ENCODE measurements at regions not wholly inside any gene's neighbourhood (a gene's known extent, or its start where the extent isn't known, plus 50 kb on each side); places are given as distances from the start of the nearest gene placed in this dataset.

DNA sequence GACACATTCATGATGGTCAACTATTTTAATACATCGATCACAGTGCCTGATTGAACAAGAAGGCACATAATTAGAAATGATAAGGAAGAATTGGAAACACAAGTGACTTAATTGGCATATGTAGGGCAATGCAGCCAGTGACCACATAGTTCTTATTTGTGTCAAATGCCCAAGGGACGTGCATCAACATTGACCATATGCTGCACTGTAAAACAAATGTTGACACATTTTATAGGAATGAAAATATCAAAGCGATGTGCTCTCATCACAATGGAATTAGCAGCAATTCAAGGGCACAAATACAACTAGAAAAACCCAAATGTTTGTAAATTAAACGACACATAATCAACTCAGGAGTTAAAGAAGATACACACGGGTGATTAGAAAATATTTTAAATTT is 948.3 kb upstream of the PRKX start:
- TF ChIP-seq, protein P1, sequence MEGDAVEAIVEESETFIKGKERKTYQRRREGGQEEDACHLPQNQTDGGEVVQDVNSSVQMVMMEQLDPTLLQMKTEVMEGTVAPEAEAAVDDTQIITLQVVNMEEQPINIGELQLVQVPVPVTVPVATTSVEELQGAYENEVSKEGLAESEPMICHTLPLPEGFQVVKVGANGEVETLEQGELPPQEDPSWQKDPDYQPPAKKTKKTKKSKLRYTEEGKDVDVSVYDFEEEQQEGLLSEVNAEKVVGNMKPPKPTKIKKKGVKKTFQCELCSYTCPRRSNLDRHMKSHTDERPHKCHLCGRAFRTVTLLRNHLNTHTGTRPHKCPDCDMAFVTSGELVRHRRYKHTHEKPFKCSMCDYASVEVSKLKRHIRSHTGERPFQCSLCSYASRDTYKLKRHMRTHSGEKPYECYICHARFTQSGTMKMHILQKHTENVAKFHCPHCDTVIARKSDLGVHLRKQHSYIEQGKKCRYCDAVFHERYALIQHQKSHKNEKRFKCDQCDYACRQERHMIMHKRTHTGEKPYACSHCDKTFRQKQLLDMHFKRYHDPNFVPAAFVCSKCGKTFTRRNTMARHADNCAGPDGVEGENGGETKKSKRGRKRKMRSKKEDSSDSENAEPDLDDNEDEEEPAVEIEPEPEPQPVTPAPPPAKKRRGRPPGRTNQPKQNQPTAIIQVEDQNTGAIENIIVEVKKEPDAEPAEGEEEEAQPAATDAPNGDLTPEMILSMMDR (IDR thresholded peaks at IDR 0.05; ENCODE audit: low read depth, low read length): no peak
- Histone ChIP-seq H3K27me3 (no peaks in the 10 kb centered on the region), H3K36me3 (no peaks in the 10 kb centered on the region), H3K9me3 (no peaks in the 10 kb centered on the region), H3K4me1 (no peaks in the 10 kb centered on the region), H3K4me3 (ENCODE audit: low read depth, low read length) (no peak overlapping the region)
- DNase-seq: no peak

DNA sequence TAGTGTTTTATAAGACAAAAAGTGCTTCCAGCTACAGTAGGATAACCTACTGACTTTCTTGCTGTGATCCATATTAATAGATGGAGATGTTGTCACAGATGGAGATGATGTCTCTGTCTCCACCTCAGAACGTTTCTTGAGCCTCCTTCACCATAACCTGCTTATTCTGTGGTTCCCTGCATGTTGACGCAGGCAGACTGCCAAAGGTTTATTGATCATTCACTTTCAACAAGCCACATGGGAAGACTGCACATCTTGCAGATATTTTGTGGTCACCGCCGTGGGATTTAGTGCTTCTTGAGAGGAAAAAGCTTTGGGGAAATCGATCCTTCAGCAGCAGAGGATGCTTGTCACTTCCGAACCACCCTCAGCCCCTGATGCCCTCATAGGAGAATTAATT is 943.0 kb upstream of the PRKX start:
- Histone ChIP-seq H3K4me3 (ENCODE audit: low read depth, low read length) (no peak overlapping the region), H3K9me3 (no peaks in the 10 kb centered on the region), H3K27me3 (no peaks in the 10 kb centered on the region), H3K36me3 (no peaks in the 10 kb centered on the region), H3K4me1 (no peaks in the 10 kb centered on the region)
- DNase-seq: no peak
- TF ChIP-seq, protein P1 (IDR thresholded peaks at IDR 0.05; ENCODE audit: low read depth, low read length): no peak

DNA sequence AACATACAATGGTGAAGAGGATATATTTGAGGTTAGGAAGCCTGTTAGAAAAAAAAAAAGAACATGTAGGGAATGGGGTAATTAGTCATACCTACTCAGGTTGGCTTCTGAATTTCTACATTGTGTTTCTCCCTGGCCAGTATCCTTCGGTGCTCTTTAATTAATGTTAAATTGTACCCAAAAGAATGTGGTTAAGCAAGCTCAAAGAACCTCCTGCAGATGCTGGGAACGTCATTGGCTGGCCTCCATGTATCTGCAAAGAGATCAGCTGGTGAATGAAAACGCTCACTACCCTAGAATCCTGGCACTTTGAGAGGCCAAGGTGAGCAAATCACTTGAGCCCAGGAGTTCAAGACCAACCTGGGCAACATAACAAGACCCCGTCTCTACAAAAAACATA is 942.3 kb upstream of the PRKX start:
- H3K36me3 ChIP-seq: no peaks in the 10 kb centered on the region
- TF ChIP-seq, protein P1 (IDR thresholded peaks at IDR 0.05; ENCODE audit: low read depth, low read length): no peak
- no peaks in the 10 kb centered on the region for H3K4me1 ChIP-seq
- no peak overlapping the region for H3K4me3 ChIP-seq (ENCODE audit: low read depth, low read length)
- DNase-seq: no peak
- H3K9me3 ChIP-seq: no peaks in the 10 kb centered on the region
- H3K27me3 ChIP-seq: no peaks in the 10 kb centered on the region

DNA sequence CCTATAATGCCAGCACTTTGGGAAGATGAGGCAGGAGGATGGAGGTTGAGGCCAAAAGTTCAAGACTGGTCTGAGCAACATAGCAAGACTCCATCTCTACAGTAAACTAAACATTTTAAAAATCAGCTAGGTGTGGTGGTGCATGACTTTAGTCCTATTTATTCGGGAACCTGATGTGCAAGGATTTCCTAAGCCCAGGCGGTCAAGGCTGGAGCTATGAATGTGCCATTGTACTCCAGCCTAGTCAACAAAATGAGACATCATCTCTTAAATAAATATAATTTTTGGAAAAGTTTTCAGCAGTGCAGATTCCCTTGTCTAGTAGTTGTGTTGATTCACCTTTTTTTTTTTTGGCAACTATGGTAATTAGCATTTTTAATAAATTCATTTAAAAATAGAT is 928.7 kb upstream of the PRKX start:
- no peak for DNase-seq
- H3K9me3 ChIP-seq: no peaks in the 10 kb centered on the region
- no peak overlapping the region for H3K4me3 ChIP-seq (ENCODE audit: low read depth, low read length)
- no peaks in the 10 kb centered on the region for H3K36me3 ChIP-seq
- TF ChIP-seq, protein P1 (IDR thresholded peaks at IDR 0.05; ENCODE audit: low read depth, low read length): no peak
- H3K27me3 ChIP-seq: no peaks in the 10 kb centered on the region
- H3K4me1 ChIP-seq: no peaks in the 10 kb centered on the region

DNA sequence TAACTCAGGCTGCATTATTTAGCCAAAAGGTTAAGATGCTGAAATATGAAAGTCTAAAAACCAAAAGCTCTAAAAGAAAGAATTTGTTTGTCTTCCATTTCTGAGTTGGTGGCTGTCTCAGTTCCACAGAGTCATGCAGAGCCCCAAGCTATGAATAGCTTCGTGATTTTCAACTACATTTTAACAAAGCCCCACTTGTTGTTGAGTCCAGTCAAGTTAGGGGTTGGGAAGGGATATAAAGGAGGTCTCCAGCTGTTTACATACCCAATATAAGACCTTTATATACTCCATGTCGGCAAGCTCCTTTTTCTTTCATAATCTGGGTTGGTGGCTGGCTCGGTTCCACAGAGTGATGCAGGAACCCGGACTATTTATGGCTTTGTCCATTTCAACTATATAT is 924.6 kb upstream of the PRKX start:
- DNase-seq: no peak
- H3K36me3 ChIP-seq: no peaks in the 10 kb centered on the region
- TF ChIP-seq, protein P1 (IDR thresholded peaks at IDR 0.05; ENCODE audit: low read depth, low read length): no peak

DNA sequence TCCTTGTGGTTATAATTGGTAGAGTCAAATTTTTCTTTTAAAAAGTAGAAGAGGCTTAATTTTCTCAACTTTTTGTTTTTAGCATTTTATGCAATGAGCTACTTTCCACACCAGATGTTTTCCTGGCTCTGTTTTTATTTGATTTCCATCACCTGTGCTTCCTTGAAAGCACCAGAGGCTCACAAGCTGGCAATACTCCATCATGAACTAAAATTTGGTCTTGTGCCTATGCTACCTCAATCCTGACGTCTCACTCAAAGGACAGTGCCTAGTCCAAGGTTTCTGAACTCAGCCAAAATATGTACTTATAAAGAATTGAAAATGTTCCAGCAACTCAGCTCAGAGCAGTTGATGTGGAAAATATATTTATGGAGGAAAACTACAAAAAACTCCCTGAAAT is 914.0 kb upstream of the PRKX start:
- DNase-seq: no peak
- TF ChIP-seq, protein P1 (IDR thresholded peaks at IDR 0.05; ENCODE audit: low read depth, low read length): no peak

More for the DNA sequence above, 924.6 kb upstream of the PRKX start:
- no peak overlapping the region for H3K4me3 ChIP-seq (ENCODE audit: low read depth, low read length)
- no peaks in the 10 kb centered on the region for H3K27me3 ChIP-seq
- no peaks in the 10 kb centered on the region for H3K4me1 ChIP-seq
- no peaks in the 10 kb centered on the region for H3K9me3 ChIP-seq

More for the DNA sequence above, 914.0 kb upstream of the PRKX start:
- Histone ChIP-seq H3K27me3 (no peaks in the 10 kb centered on the region), H3K36me3 (no peaks in the 10 kb centered on the region), H3K9me3 (no peaks in the 10 kb centered on the region), H3K4me3 (ENCODE audit: low read depth, low read length) (no peak overlapping the region), H3K4me1 (no peaks in the 10 kb centered on the region)

Measured in BE2C (cell line).